ENCODE measurements at regions not wholly inside any gene's neighbourhood (a gene's known extent, or its start where the extent isn't known, plus 50 kb on each side); places are given as distances from the start of the nearest gene placed in this dataset.

GRCh38 chr17:27400991-27401390, 55.3 kb upstream of the KSR1 start:
- no peak for TF ChIP-seq CTCF (IDR thresholded peaks at IDR 0.05)

DNA sequence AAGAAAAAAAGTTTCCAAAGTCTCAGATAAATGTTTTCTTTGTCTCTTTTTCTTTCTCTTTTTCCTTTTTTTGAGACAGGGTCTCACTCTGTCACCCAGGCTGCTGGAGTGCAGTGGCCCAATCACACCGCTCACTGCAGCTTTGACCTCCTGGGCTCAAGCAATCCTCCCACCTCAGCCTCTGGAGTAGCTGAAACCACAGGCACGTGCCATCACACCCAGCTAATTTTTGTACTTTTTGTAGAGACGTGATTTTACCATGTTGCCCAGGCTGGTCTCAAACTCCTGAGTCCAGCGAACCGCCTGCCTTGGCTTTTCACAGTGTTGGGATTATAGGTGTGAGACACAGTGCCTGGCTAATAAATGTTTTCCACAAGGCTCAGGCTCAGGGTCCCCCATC, 53.3 kb upstream of the KSR1 start:
- TF ChIP-seq CTCF (IDR thresholded peaks at IDR 0.05) = no peak

DNA sequence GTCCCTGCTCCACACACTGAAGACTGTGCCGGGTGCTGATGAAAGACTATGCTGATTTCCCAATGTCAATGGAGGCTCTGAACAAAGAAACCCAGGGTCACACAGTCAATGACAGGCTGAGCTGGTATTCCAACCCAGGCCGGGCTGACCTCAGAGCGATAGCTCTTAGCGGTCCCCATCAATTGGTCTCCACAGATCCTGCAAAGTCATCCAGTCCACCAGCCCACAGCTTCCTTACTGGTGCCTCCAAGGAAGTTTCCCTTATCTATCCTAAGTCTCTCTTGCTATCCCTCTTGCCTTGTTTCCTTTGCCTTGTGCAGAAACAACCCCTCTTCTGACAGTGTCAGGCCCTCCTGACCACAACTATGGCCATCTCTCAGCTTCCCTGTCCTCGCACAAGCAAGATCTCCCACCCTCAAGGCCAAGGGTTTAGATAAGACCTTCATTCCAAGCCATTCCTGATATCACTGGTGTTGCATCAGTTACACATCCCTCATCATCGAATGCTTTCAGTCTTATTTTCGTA, 52.7 kb upstream of the KSR1 start:
- TF ChIP-seq CTCF (IDR thresholded peaks at IDR 0.05) = no peak

- TF ChIP-seq CTCF (IDR thresholded peaks at IDR 0.05) = no peak
Observed at GRCh38 chr17:27404676-27405075, 51.6 kb upstream of the KSR1 start.

Measured in LNCAP (cell line).